Natural killer cell (primary cell): ENCODE measurements at regions not wholly inside any gene's neighbourhood (a gene's known extent, or its start where the extent isn't known, plus 50 kb on each side); places are given as distances from the start of the nearest gene placed in this dataset.

Source experiments
- ATAC-seq, 3 donors: fragments of 150-1000 bp in 2 of 3; fragments of 200-7000 bp in 1 of 3; cut with Tn5 transposase; 1 replicate in 1 of 3; 2 replicates in 2 of 3; pipeline ENCODE4 v1.10.0; 2021; ENCODE audit warnings: mild to moderate bottlenecking in 2 of 3, moderate library complexity in 2 of 3
- DNase-seq, 2 donors: peaks; one replicate each; pipeline versions ENCODE4 v3.0.0 to v3.0.0-alpha.2; 2013 to 2021; ENCODE audit warnings: mixed read lengths in 1 of 2
- H3K27ac ChIP-seq: one replicate; pipeline ENCODE4 v1.5.1; 2013; ENCODE audit warnings: mild to moderate bottlenecking, low read length
- H3K27me3 ChIP-seq: one replicate; pipeline ENCODE4 v1.6.1; 2013; ENCODE audit warnings: low read length; ENCODE audit not compliant: control insufficient read depth, insufficient read depth
- H3K36me3 ChIP-seq: one replicate; pipeline ENCODE4 v1.6.1; 2013; ENCODE audit warnings: low read length; ENCODE audit not compliant: control insufficient read depth, insufficient read depth
- H3K4me1 ChIP-seq: one replicate; pipeline ENCODE4 v1.6.1; 2013; ENCODE audit warnings: low read length; ENCODE audit not compliant: control insufficient read depth, insufficient read depth
- H3K4me3 ChIP-seq: one replicate; pipeline ENCODE4 v1.5.1; 2013; ENCODE audit warnings: low read length
- H3K9me3 ChIP-seq: one replicate; pipeline ENCODE4 v1.6.1; 2013; ENCODE audit warnings: low read length; ENCODE audit not compliant: control insufficient read depth, insufficient read depth
- H3K27ac Mint-ChIP-seq, 2 donors: one replicate each; pipeline ENCODE4 v1.8.0; 2022; ENCODE audit warnings: mild to moderate bottlenecking in 2 of 2, mixed read lengths in 2 of 2, moderate library complexity in 1 of 2
- H3K27me3 Mint-ChIP-seq, 2 donors: one replicate each; pipeline ENCODE4 v1.8.0; 2022; ENCODE audit warnings: low read depth in 2 of 2, mixed read lengths in 2 of 2
- H3K36me3 Mint-ChIP-seq: one replicate; pipeline ENCODE4 v1.8.0; 2022; ENCODE audit warnings: mixed read lengths
- H3K4me1 Mint-ChIP-seq, 2 donors: one replicate each; pipeline ENCODE4 v1.8.0; 2022; ENCODE audit warnings: mixed read lengths in 2 of 2
- H3K4me3 Mint-ChIP-seq: one replicate; pipeline ENCODE4 v1.8.0; 2022; ENCODE audit warnings: mild to moderate bottlenecking, moderate library complexity, mixed read lengths
- H3K9me3 Mint-ChIP-seq, 2 donors: one replicate each; pipeline ENCODE4 v1.8.0; 2022; ENCODE audit warnings: mixed read lengths in 2 of 2
- CTCF ChIP-seq: fragments of 200-600 bp; IDR thresholded peaks from one replicate; pipeline ENCODE4 v1.8.0; 2022; ENCODE audit warnings: antibody characterized with exemption
- WGBS: methylation state at CpG from one replicate; pipeline ENCODE4 v1.1.7; 2013; ENCODE audit warnings: missing lambda C conversion rate; ENCODE audit not compliant: insufficient coverage; 5-methylcytosine and 5-hydroxymethylcytosine counted together
- intact Hi-C: fragments of 100-400 bp; cut with micrococcal nuclease; formaldehyde crosslinking; loops from one replicate; pipeline ENCODE4 v1.14.2; 2022

- TF ChIP-seq CTCF = no peak
- intact Hi-C loops = no loop called here
These were observed 57.0 kb upstream of the C3orf80 start for GRCh38 chr3:160168246-160168645.

GRCh38 chr3:160169139-160169976, 55.9 kb upstream of the C3orf80 start:
- ATAC-seq (no peak), DNase-seq (no peak)
- peaks cover 0 to 6% of the 10 kb centered on the region in 2 donors for H3K27me3 Mint-ChIP-seq
- H3K27me3 ChIP-seq = no peaks in the 10 kb centered on the region
- H3K27ac ChIP-seq = no peak overlapping the region
- H3K4me1 ChIP-seq = no peaks in the 10 kb centered on the region
- no peaks in the 10 kb centered on the region for H3K9me3 ChIP-seq
- H3K27ac Mint-ChIP-seq = no peak overlapping the region
- intact Hi-C loops = no loop called here
- H3K36me3 ChIP-seq = no peaks in the 10 kb centered on the region
- WGBS = 66% methylated on average over 7 of the region's 7 CpGs
- no peaks in the 10 kb centered on the region for H3K36me3 Mint-ChIP-seq
- H3K9me3 Mint-ChIP-seq = no peaks in the 10 kb centered on the region
- TF ChIP-seq CTCF = no peak
- no peak overlapping the region for H3K4me3 ChIP-seq
- no peak overlapping the region for H3K4me3 Mint-ChIP-seq
- H3K4me1 Mint-ChIP-seq = no peaks in the 10 kb centered on the region

More at GRCh38 chr3:160168246-160168645, 57.0 kb upstream of the C3orf80 start:
- H3K27ac Mint-ChIP-seq = no peak overlapping the region
- no peaks in the 10 kb centered on the region for H3K27me3 ChIP-seq
- no peaks in the 10 kb centered on the region for H3K36me3 Mint-ChIP-seq
- no peaks in the 10 kb centered on the region for H3K9me3 Mint-ChIP-seq
- no peak overlapping the region for H3K27ac ChIP-seq
- H3K9me3 ChIP-seq = no peaks in the 10 kb centered on the region
- no peak for DNase-seq
- 77% methylated on average over 2 of the region's 2 CpGs for WGBS
- H3K4me1 ChIP-seq = no peaks in the 10 kb centered on the region
- H3K4me3 Mint-ChIP-seq = no peak overlapping the region
- no peaks in the 10 kb centered on the region for H3K36me3 ChIP-seq
- ATAC-seq = no peak
- H3K27me3 Mint-ChIP-seq = peaks cover 0 to 10% of the 10 kb centered on the region in 2 donors
- no peaks in the 10 kb centered on the region for H3K4me1 Mint-ChIP-seq
- H3K4me3 ChIP-seq = no peak overlapping the region

- no peak for ATAC-seq
- H3K4me1 ChIP-seq = no peaks in the 10 kb centered on the region
- peaks cover 0 to 6% of the 10 kb centered on the region in 2 donors for H3K27me3 Mint-ChIP-seq
- no peak overlapping the region for H3K4me3 Mint-ChIP-seq
- H3K27me3 ChIP-seq = no peaks in the 10 kb centered on the region
- intact Hi-C loops = no loop called here
- no peaks in the 10 kb centered on the region for H3K4me1 Mint-ChIP-seq
- H3K4me3 ChIP-seq = no peak overlapping the region
- no peak overlapping the region for H3K27ac Mint-ChIP-seq
- no peaks in the 10 kb centered on the region for H3K9me3 ChIP-seq
- DNase-seq = no peak
- WGBS = 56% methylated on average over 3 of the region's 3 CpGs
- H3K36me3 Mint-ChIP-seq = no peaks in the 10 kb centered on the region
- H3K9me3 Mint-ChIP-seq = no peaks in the 10 kb centered on the region
- H3K36me3 ChIP-seq = no peaks in the 10 kb centered on the region
- no peak for TF ChIP-seq CTCF
- H3K27ac ChIP-seq = no peak overlapping the region
These were observed 54.5 kb upstream of the C3orf80 start for GRCh38 chr3:160170409-160171370.
